ENCODE measurements at regions not wholly inside any gene's neighbourhood (a gene's known extent, or its start where the extent isn't known, plus 50 kb on each side); places are given as distances from the start of the nearest gene placed in this dataset.
"Not testable (repeated sequence)": the region's sequence is repeated elsewhere in the genome, so short reads cannot be mapped to it uniquely, and the experiment has no call there.

DNA sequence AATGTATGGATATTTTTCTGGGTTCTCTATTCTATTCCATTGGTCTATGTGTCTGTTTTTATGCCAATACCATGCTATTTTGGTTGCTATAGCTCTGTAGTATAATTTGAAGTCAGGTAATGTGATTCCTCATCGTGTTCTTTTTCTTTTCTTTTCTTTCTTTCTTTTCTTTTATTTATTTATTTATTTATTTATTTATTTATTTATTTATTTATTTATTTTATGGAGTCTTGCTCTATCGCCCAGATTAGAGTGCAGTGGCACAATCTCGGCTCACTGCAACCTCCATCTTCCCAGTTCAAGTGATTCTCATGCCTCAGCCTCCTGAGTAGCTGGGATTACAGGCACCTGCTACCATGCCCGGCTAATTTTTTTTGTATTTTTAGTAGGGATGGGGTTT, 315.2 kb downstream of the SV2B start:
- not testable (repeated sequence) for TF ChIP-seq CTCF, POLR2A (IDR thresholded peaks at IDR 0.05)

All from heart left ventricle (tissue), 13 donors.